Natural killer cell (primary cell): ENCODE measurements at regions not wholly inside any gene's neighbourhood (a gene's known extent, or its start where the extent isn't known, plus 50 kb on each side); places are given as distances from the start of the nearest gene placed in this dataset.

Source experiments
- ATAC-seq, 3 donors: fragments of 150-1000 bp in 2 of 3; fragments of 200-7000 bp in 1 of 3; cut with Tn5 transposase; 1 replicate in 1 of 3; 2 replicates in 2 of 3; pipeline ENCODE4 v1.10.0; 2021; ENCODE audit warnings: mild to moderate bottlenecking in 2 of 3, moderate library complexity in 2 of 3
- DNase-seq, 2 donors: peaks; one replicate each; pipeline versions ENCODE4 v3.0.0 to v3.0.0-alpha.2; 2013 to 2021; ENCODE audit warnings: mixed read lengths in 1 of 2
- H3K27ac ChIP-seq: one replicate; pipeline ENCODE4 v1.5.1; 2013; ENCODE audit warnings: mild to moderate bottlenecking, low read length
- H3K27me3 ChIP-seq: one replicate; pipeline ENCODE4 v1.6.1; 2013; ENCODE audit warnings: low read length; ENCODE audit not compliant: control insufficient read depth, insufficient read depth
- H3K36me3 ChIP-seq: one replicate; pipeline ENCODE4 v1.6.1; 2013; ENCODE audit warnings: low read length; ENCODE audit not compliant: control insufficient read depth, insufficient read depth
- H3K4me1 ChIP-seq: one replicate; pipeline ENCODE4 v1.6.1; 2013; ENCODE audit warnings: low read length; ENCODE audit not compliant: control insufficient read depth, insufficient read depth
- H3K4me3 ChIP-seq: one replicate; pipeline ENCODE4 v1.5.1; 2013; ENCODE audit warnings: low read length
- H3K9me3 ChIP-seq: one replicate; pipeline ENCODE4 v1.6.1; 2013; ENCODE audit warnings: low read length; ENCODE audit not compliant: control insufficient read depth, insufficient read depth
- H3K27ac Mint-ChIP-seq, 2 donors: one replicate each; pipeline ENCODE4 v1.8.0; 2022; ENCODE audit warnings: mild to moderate bottlenecking in 2 of 2, mixed read lengths in 2 of 2, moderate library complexity in 1 of 2
- H3K27me3 Mint-ChIP-seq, 2 donors: one replicate each; pipeline ENCODE4 v1.8.0; 2022; ENCODE audit warnings: low read depth in 2 of 2, mixed read lengths in 2 of 2
- H3K36me3 Mint-ChIP-seq: one replicate; pipeline ENCODE4 v1.8.0; 2022; ENCODE audit warnings: mixed read lengths
- H3K4me1 Mint-ChIP-seq, 2 donors: one replicate each; pipeline ENCODE4 v1.8.0; 2022; ENCODE audit warnings: mixed read lengths in 2 of 2
- H3K4me3 Mint-ChIP-seq: one replicate; pipeline ENCODE4 v1.8.0; 2022; ENCODE audit warnings: mild to moderate bottlenecking, moderate library complexity, mixed read lengths
- H3K9me3 Mint-ChIP-seq, 2 donors: one replicate each; pipeline ENCODE4 v1.8.0; 2022; ENCODE audit warnings: mixed read lengths in 2 of 2
- WGBS: methylation state at CpG from one replicate; pipeline ENCODE4 v1.1.7; 2013; ENCODE audit warnings: missing lambda C conversion rate; ENCODE audit not compliant: insufficient coverage; 5-methylcytosine and 5-hydroxymethylcytosine counted together
- intact Hi-C: fragments of 100-400 bp; cut with micrococcal nuclease; formaldehyde crosslinking; loops from one replicate; pipeline ENCODE4 v1.14.2; 2022
- TF ChIP-seq, protein P1 (sequence below): fragments of 200-600 bp; IDR thresholded peaks from one replicate; pipeline ENCODE4 v1.8.0; 2022; ENCODE audit warnings: antibody characterized with exemption

DNA sequence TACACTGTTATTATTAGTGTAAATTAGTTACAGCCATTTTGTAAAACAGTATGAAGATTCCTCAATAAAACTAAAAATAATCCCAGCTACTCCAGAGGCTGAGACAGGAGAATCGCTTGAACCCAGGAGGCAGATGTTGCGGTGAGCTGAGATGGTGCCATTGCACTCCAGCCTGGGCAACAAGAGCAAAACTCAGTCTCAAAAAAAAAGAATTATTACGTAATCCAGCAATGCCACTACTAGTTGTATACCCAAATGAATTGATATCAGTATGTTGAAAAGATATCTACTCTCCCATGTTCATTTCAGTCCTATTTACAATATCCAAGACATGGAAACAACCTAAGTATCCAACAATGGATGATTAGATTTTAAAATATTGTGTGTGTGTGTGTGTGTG, 313.6 kb downstream of the EPHA4 start:
- TF ChIP-seq, protein P1, sequence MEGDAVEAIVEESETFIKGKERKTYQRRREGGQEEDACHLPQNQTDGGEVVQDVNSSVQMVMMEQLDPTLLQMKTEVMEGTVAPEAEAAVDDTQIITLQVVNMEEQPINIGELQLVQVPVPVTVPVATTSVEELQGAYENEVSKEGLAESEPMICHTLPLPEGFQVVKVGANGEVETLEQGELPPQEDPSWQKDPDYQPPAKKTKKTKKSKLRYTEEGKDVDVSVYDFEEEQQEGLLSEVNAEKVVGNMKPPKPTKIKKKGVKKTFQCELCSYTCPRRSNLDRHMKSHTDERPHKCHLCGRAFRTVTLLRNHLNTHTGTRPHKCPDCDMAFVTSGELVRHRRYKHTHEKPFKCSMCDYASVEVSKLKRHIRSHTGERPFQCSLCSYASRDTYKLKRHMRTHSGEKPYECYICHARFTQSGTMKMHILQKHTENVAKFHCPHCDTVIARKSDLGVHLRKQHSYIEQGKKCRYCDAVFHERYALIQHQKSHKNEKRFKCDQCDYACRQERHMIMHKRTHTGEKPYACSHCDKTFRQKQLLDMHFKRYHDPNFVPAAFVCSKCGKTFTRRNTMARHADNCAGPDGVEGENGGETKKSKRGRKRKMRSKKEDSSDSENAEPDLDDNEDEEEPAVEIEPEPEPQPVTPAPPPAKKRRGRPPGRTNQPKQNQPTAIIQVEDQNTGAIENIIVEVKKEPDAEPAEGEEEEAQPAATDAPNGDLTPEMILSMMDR: no peak
- H3K27ac Mint-ChIP-seq: no peak overlapping the region
- Histone ChIP-seq H3K27ac (no peak overlapping the region), H3K9me3 (no peaks in the 10 kb centered on the region), H3K27me3 (no peaks in the 10 kb centered on the region), H3K4me3 (no peak overlapping the region), H3K36me3 (no peaks in the 10 kb centered on the region), H3K4me1 (no peaks in the 10 kb centered on the region)
- intact Hi-C loops: no loop called here
- no peak for ATAC-seq
- H3K4me3 Mint-ChIP-seq: no peak overlapping the region
- no peaks in the 10 kb centered on the region for H3K36me3 Mint-ChIP-seq
- 96% methylated on average over 2 of the region's 3 CpGs for WGBS
- H3K9me3 Mint-ChIP-seq: peaks cover 0 to 2% of the 10 kb centered on the region in 2 donors
- H3K27me3 Mint-ChIP-seq: peaks cover 8 to 22% of the 10 kb centered on the region in 2 donors
- H3K4me1 Mint-ChIP-seq: no peaks in the 10 kb centered on the region
- DNase-seq: no peak

DNA sequence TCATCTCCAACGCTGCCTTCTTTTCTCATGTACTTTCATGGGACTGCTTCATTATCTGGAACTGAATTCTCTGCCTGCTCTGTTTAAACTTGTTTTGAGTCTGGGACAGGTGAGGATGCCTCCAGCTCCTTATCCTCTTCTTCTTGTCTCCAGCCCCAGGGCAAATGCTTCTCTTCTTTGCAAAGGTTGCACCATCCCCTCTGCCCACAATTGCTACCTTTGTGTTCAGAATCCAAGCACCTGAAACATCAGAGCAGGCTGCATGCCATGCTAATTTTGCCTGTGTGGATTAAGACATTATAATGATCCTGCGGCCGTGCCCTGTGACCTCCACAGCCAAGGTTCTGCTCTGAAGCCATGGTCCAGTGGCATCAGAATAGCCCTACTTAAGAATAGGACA, 309.5 kb downstream of the EPHA4 start:
- H3K4me1 ChIP-seq: no peaks in the 10 kb centered on the region
- intact Hi-C loops: no loop called here
- TF ChIP-seq, protein P1: no peak

DNA sequence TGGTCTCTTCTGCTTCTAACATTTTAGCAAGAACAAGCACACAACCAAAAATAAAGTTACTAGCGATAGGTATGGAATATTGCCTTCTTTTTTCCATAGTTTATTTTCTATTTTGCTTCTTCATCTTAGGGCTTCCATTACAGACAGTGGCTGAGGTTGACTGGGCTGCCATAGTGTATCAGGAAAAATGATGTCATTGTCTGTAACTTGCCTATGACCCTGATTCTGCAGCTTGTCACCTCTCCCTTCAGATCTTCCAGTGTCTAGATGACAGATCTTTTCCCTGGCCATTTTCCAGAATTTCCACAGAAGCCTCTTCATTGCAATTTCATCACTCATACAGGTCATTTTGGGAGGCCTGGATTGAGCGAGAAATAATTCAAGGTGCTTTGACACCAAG, 308.5 kb downstream of the EPHA4 start:
- no peak overlapping the region for H3K27ac Mint-ChIP-seq
- H3K4me3 ChIP-seq: no peak overlapping the region
- DNase-seq (no peak), ATAC-seq (no peak)
- H3K9me3 ChIP-seq: no peaks in the 10 kb centered on the region
- no peaks in the 10 kb centered on the region for H3K9me3 Mint-ChIP-seq
- no peaks in the 10 kb centered on the region for H3K4me1 Mint-ChIP-seq
- TF ChIP-seq, protein P1: no peak
- intact Hi-C loops: no loop called here
- H3K27me3 ChIP-seq: no peaks in the 10 kb centered on the region
- no peaks in the 10 kb centered on the region for H3K4me1 ChIP-seq
- H3K36me3 ChIP-seq: no peaks in the 10 kb centered on the region
- 100% methylated on average over 1 of the region's 2 CpGs for WGBS
- no peak overlapping the region for H3K27ac ChIP-seq
- H3K27me3 Mint-ChIP-seq: peaks cover 2 to 23% of the 10 kb centered on the region in 2 donors
- no peak overlapping the region for H3K4me3 Mint-ChIP-seq
- no peaks in the 10 kb centered on the region for H3K36me3 Mint-ChIP-seq

More for the DNA sequence above, 309.5 kb downstream of the EPHA4 start:
- WGBS: 96% methylated on average over 3 of the region's 3 CpGs
- Mint-ChIP-seq H3K27me3 (peaks cover 2 to 21% of the 10 kb centered on the region in 2 donors), H3K27ac (no peak overlapping the region), H3K4me3 (no peak overlapping the region), H3K4me1 (no peaks in the 10 kb centered on the region), H3K36me3 (no peaks in the 10 kb centered on the region), H3K9me3 (no peaks in the 10 kb centered on the region)
- Histone ChIP-seq H3K4me3 (no peak overlapping the region), H3K27me3 (no peaks in the 10 kb centered on the region), H3K36me3 (no peaks in the 10 kb centered on the region), H3K9me3 (no peaks in the 10 kb centered on the region), H3K27ac (no peak overlapping the region)
- DNase-seq: no peak
- no peak for ATAC-seq

DNA sequence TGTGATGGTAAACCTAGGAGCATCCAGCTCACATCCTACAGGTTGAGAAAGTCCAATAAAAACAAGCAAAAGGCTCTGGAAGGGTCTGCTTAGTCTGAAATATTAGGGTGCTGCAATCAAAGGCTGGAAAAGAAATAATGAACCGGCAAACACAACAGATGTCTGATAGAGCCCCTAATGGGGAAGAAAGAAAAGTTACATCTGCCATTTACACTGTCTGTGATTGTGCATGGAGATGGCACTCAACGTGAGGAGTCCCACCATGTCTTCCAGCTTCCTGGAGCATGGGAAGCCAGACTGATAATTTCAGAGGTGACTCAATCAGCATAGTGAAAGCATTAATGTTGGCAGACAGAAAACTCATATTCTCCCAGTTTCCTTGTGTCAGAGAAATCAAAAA, 307.8 kb downstream of the EPHA4 start:
- Mint-ChIP-seq H3K27me3 (peaks cover 2 to 26% of the 10 kb centered on the region in 2 donors), H3K36me3 (no peaks in the 10 kb centered on the region), H3K4me3 (no peak overlapping the region), H3K27ac (no peak overlapping the region), H3K9me3 (no peaks in the 10 kb centered on the region), H3K4me1 (no peaks in the 10 kb centered on the region)
- no peak for DNase-seq
- WGBS: 64% methylated on average over 2 of the region's 2 CpGs
- intact Hi-C loops: no loop called here
- Histone ChIP-seq H3K27ac (no peak overlapping the region), H3K9me3 (no peaks in the 10 kb centered on the region), H3K4me3 (no peak overlapping the region), H3K4me1 (no peaks in the 10 kb centered on the region), H3K27me3 (no peaks in the 10 kb centered on the region), H3K36me3 (no peaks in the 10 kb centered on the region)
- TF ChIP-seq, protein P1: no peak
- no peak for ATAC-seq
